ENCODE measurements at regions not wholly inside any gene's neighbourhood (a gene's known extent, or its start where the extent isn't known, plus 50 kb on each side); places are given as distances from the start of the nearest gene placed in this dataset.

- TF ChIP-seq CTCF (IDR thresholded peaks at IDR 0.05): no peak
- TF ChIP-seq POLR2A (IDR thresholded peaks at IDR 0.05): no peak
- TF ChIP-seq EP300 (IDR thresholded peaks at IDR 0.05): no peak
Observed at GRCh38 chr16:86321491-86321890, 188.8 kb upstream of the FOXF1 start.

Measured in tibial nerve (tissue), 4 donors.